ENCODE measurements at regions not wholly inside any gene's neighbourhood (a gene's known extent, or its start where the extent isn't known, plus 50 kb on each side); places are given as distances from the start of the nearest gene placed in this dataset.

DNA sequence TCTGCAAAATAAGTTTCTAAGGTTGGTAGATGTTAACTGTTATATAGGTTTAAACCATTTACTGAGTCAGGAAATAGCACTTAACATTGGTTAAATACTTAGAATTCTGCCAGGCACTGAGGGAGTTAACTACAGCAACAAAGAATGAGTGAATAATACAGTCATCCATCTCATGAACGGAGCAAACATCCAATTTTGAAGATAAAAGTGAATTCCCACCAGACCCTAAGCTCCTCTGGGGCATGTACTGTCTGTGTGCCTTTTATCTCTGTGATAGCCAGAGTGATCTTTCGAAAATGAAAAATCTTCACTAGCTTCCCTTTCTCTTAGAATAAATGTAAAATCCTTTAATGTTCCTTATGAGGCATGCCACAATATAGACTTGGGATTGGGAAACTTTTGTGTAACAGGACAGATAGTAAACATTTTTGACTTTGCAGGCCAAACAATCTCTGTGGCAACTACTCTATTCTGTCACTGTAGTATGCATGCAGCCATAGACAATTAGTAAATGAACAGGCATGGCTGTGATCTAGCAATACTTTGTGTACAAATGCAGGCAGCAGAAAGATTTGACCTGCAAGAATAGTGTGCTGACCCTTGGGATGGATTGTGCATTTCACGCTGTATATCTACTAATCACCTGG is 294.5 kb upstream of the LMCD1 start:
- no peak overlapping the region for H3K27ac ChIP-seq (ENCODE audit: low read length)
- H3K4me3 ChIP-seq (ENCODE audit: low read depth in 2 of 2, low read length in 2 of 2) = no peak overlapping the region
- BruUV-seq (replicated peaks) = no TSS peak
- DNase-seq (ENCODE audit: low read depth, low spot score) (no peak), ATAC-seq (no peak)
- ChIA-PET CTCF (no interaction called here), POLR2A (no interaction called here)
- no peaks in the 10 kb centered on the region for H3K27me3 ChIP-seq (ENCODE audit: control insufficient read depth, insufficient read depth, low read length)
- TF ChIP-seq REST (IDR thresholded peaks at IDR 0.05; ENCODE audit: insufficient read depth in 1 of 2, low read depth in 2 of 2, low read length in 1 of 2) = no peak
- TF ChIP-seq SIN3A (IDR thresholded peaks at IDR 0.05; ENCODE audit: borderline replicate concordance, insufficient read depth, low read depth, low read length) = no peak
- H3K4me1 ChIP-seq (ENCODE audit: control insufficient read depth, insufficient read depth, low read length) = no peaks in the 10 kb centered on the region
- intact Hi-C loops (cut with micrococcal nuclease; ENCODE audit: unreplicated experiment) (no loop called here), in situ Hi-C loops (cut with HindIII; ENCODE audit: low pct_unique_long_range_greater_than_20kb, low sequenced_read_pairs) (no loop called here)
- H3K9me3 ChIP-seq (ENCODE audit: control insufficient read depth, insufficient read depth, low read depth, low read length) = no peaks in the 10 kb centered on the region
- no peaks in the 10 kb centered on the region for H3K36me3 ChIP-seq (ENCODE audit: control insufficient read depth, insufficient read depth, low read length)

- no TSS peak for BruUV-seq (replicated peaks)
- ChIA-PET CTCF (no interaction called here), POLR2A (no interaction called here)
- no peaks in the 10 kb centered on the region for H3K36me3 ChIP-seq (ENCODE audit: control insufficient read depth, insufficient read depth, low read length)
- ATAC-seq (no peak), DNase-seq (ENCODE audit: low read depth, low spot score) (no peak)
- no peak for TF ChIP-seq POLR2AphosphoS5 (IDR thresholded peaks at IDR 0.05; ENCODE audit: low read depth, low read length)
- no peak for TF ChIP-seq REST (IDR thresholded peaks at IDR 0.05; ENCODE audit: insufficient read depth in 1 of 2, low read depth in 2 of 2, low read length in 1 of 2)
- no peak for TF ChIP-seq TCF7L2 (IDR thresholded peaks at IDR 0.05; ENCODE audit: low read depth, low read length)
- no peak for TF ChIP-seq CTCF (IDR thresholded peaks at IDR 0.05)
- TF ChIP-seq SIN3A (IDR thresholded peaks at IDR 0.05; ENCODE audit: borderline replicate concordance, insufficient read depth, low read depth, low read length) = no peak
- H3K4me1 ChIP-seq (ENCODE audit: control insufficient read depth, insufficient read depth, low read length) = no peaks in the 10 kb centered on the region
- no peak overlapping the region for H3K27ac ChIP-seq (ENCODE audit: low read length)
- H3K27me3 ChIP-seq (ENCODE audit: control insufficient read depth, insufficient read depth, low read length) = no peaks in the 10 kb centered on the region
- intact Hi-C loops (cut with micrococcal nuclease; ENCODE audit: unreplicated experiment) = no loop called here
- in situ Hi-C loops (cut with HindIII; ENCODE audit: low pct_unique_long_range_greater_than_20kb, low sequenced_read_pairs) = no loop called here
- H3K4me3 ChIP-seq (ENCODE audit: low read depth in 2 of 2, low read length in 2 of 2) = no peak overlapping the region
- H3K9me3 ChIP-seq (ENCODE audit: control insufficient read depth, insufficient read depth, low read depth, low read length) = no peaks in the 10 kb centered on the region
These were observed 290.7 kb upstream of the LMCD1 start for GRCh38 chr3:8210882-8211341.
